Astrocyte (in vitro differentiated cells and primary cell): ENCODE measurements at regions not wholly inside any gene's neighbourhood (a gene's known extent, or its start where the extent isn't known, plus 50 kb on each side); places are given as distances from the start of the nearest gene placed in this dataset.

Experiments
- DNase-seq: peaks from one replicate; pipeline ENCODE4 v3.0.0-alpha.2; 2010; ENCODE audit warnings: low read depth
- FAIRE-seq: peaks from 2 replicates; lab custom pipeline; 2011; peaks lifted over from hg19 to GRCh38; lab: Jason Lieb, UNC
- H2AFZ ChIP-seq: 2 replicates; pipeline ENCODE4 v1.6.0; 2012; ENCODE audit warnings: low read depth, low read length, inconsistent platforms
- H3K27ac ChIP-seq: 2 replicates; pipeline ENCODE4 v1.5.1; 2011; ENCODE audit warnings: low read depth, low read length, inconsistent platforms
- H3K27me3 ChIP-seq: 2 replicates; pipeline ENCODE4 v1.6.0; 2011; ENCODE audit warnings: low read length, inconsistent platforms; ENCODE audit not compliant: insufficient read depth
- H3K36me3 ChIP-seq: 2 replicates; pipeline ENCODE4 v1.5.1; 2011; ENCODE audit warnings: low read length, inconsistent platforms; ENCODE audit not compliant: insufficient read depth
- H3K4me1 ChIP-seq: 2 replicates; pipeline ENCODE4 v1.5.1; 2011; ENCODE audit warnings: low read length, inconsistent platforms; ENCODE audit not compliant: insufficient read depth
- H3K4me2 ChIP-seq: 2 replicates; pipeline ENCODE4 v1.6.0; 2012; ENCODE audit warnings: low read length, inconsistent platforms
- H3K4me3 ChIP-seq: 2 replicates; pipeline ENCODE4 v1.5.1; 2011; ENCODE audit warnings: low read depth, mild to moderate bottlenecking, low read length, inconsistent platforms; ENCODE audit not compliant: insufficient read depth
- H3K79me2 ChIP-seq: 2 replicates; pipeline ENCODE4 v1.6.0; 2012; ENCODE audit warnings: mild to moderate bottlenecking, low read length, inconsistent platforms; ENCODE audit not compliant: insufficient read depth
- H3K9ac ChIP-seq: 2 replicates; pipeline ENCODE4 v1.6.0; 2012; ENCODE audit warnings: mild to moderate bottlenecking, low read length, inconsistent platforms
- H3K9me3 ChIP-seq: 2 replicates; pipeline ENCODE4 v1.5.1; 2012; ENCODE audit warnings: low read depth, mild to moderate bottlenecking, low read length, inconsistent platforms; ENCODE audit not compliant: insufficient read depth
- H4K20me1 ChIP-seq: 2 replicates; pipeline ENCODE4 v1.6.0; 2012; ENCODE audit warnings: low read length, inconsistent platforms; ENCODE audit not compliant: insufficient read depth
- H3K27ac Mint-ChIP-seq: one replicate; pipeline ENCODE4 v1.8.0; 2021; ENCODE audit warnings: mild to moderate bottlenecking, mixed read lengths; ENCODE audit not compliant: unreplicated experiment
- H3K27me3 Mint-ChIP-seq: one replicate; pipeline ENCODE4 v1.8.0; 2021; ENCODE audit warnings: low read depth, mixed read lengths; ENCODE audit not compliant: unreplicated experiment
- H3K36me3 Mint-ChIP-seq: one replicate; pipeline ENCODE4 v1.8.0; 2021; ENCODE audit warnings: low read depth, mixed read lengths; ENCODE audit not compliant: unreplicated experiment
- H3K4me1 Mint-ChIP-seq: one replicate; pipeline ENCODE4 v1.8.0; 2021; ENCODE audit warnings: low read depth, mixed read lengths; ENCODE audit not compliant: unreplicated experiment
- H3K4me3 Mint-ChIP-seq: one replicate; pipeline ENCODE4 v1.8.0; 2021; ENCODE audit warnings: mild to moderate bottlenecking, moderate library complexity, mixed read lengths; ENCODE audit not compliant: unreplicated experiment
- H3K9me3 Mint-ChIP-seq: one replicate; pipeline ENCODE4 v1.8.0; 2021; ENCODE audit warnings: mild to moderate bottlenecking, mixed read lengths; ENCODE audit not compliant: unreplicated experiment
- EZH2 ChIP-seq: IDR thresholded peaks from 2 replicates; pipeline ENCODE4 v1.6.1; 2012; ENCODE audit warnings: mild to moderate bottlenecking, low read length, inconsistent platforms; ENCODE audit not compliant: insufficient read depth
- TF ChIP-seq, protein P1 (sequence below): IDR thresholded peaks from 2 replicates; pipeline ENCODE4 v1.5.1; 2011; ENCODE audit warnings: low read depth, mild to moderate bottlenecking, inconsistent platforms, low read length, moderate library complexity; ENCODE audit not compliant: insufficient read depth

GRCh38 chr9:90469435-90469834, 173.2 kb downstream of the DIRAS2 start:
- H4K20me1 ChIP-seq: no peaks in the 10 kb centered on the region
- no peak overlapping the region for H3K4me3 ChIP-seq
- H3K36me3 ChIP-seq: no peaks in the 10 kb centered on the region
- no peaks in the 10 kb centered on the region for H3K4me1 ChIP-seq
- H3K27ac ChIP-seq: no peak overlapping the region
- H3K4me1 Mint-ChIP-seq: no peaks in the 10 kb centered on the region
- H3K27me3 Mint-ChIP-seq: no peaks in the 10 kb centered on the region
- H2AFZ ChIP-seq: no peak overlapping the region
- no peak overlapping the region for H3K4me3 Mint-ChIP-seq
- no peaks in the 10 kb centered on the region for H3K27me3 ChIP-seq
- no peaks in the 10 kb centered on the region for H3K9me3 ChIP-seq
- DNase-seq: no peak
- no peak for FAIRE-seq
- H3K36me3 Mint-ChIP-seq: no peaks in the 10 kb centered on the region
- H3K9ac ChIP-seq: no peak overlapping the region
- no peak for TF ChIP-seq EZH2
- TF ChIP-seq, protein P1, sequence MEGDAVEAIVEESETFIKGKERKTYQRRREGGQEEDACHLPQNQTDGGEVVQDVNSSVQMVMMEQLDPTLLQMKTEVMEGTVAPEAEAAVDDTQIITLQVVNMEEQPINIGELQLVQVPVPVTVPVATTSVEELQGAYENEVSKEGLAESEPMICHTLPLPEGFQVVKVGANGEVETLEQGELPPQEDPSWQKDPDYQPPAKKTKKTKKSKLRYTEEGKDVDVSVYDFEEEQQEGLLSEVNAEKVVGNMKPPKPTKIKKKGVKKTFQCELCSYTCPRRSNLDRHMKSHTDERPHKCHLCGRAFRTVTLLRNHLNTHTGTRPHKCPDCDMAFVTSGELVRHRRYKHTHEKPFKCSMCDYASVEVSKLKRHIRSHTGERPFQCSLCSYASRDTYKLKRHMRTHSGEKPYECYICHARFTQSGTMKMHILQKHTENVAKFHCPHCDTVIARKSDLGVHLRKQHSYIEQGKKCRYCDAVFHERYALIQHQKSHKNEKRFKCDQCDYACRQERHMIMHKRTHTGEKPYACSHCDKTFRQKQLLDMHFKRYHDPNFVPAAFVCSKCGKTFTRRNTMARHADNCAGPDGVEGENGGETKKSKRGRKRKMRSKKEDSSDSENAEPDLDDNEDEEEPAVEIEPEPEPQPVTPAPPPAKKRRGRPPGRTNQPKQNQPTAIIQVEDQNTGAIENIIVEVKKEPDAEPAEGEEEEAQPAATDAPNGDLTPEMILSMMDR: no peak
- H3K79me2 ChIP-seq: no peaks in the 10 kb centered on the region
- H3K9me3 Mint-ChIP-seq: no peaks in the 10 kb centered on the region
- H3K4me2 ChIP-seq: no peak overlapping the region
- no peak overlapping the region for H3K27ac Mint-ChIP-seq

DNA sequence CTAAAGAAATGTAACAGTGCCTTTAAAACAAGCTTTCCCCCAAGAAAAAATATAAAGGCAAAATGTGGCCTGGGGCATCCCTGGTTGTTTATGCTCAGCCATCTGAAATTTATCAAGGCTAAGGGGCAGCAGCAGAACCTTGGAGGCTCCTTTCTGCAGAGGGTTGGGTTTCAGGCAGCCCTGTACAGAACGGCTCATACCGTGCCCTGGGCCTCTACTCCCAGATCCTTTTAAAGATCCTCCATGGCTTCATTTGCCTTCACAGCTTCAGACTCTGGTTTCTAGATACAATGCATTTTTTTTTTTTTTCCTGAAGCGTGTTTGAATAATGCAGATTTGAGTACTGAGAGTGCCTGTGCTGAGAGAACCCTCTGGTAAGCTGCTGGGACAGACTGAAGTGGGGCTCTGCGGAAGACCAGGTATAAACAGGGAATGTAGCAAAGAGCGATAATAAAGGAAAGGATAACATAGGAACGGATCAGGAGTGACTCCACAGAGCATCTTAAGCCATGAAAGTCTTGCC, 172.7 kb downstream of the DIRAS2 start:
- no peak overlapping the region for H2AFZ ChIP-seq
- H3K4me2 ChIP-seq: no peak overlapping the region
- no peaks in the 10 kb centered on the region for H3K4me1 ChIP-seq
- no peaks in the 10 kb centered on the region for H3K79me2 ChIP-seq
- no peak overlapping the region for H3K27ac ChIP-seq
- H3K36me3 Mint-ChIP-seq: no peaks in the 10 kb centered on the region
- no peak overlapping the region for H3K27ac Mint-ChIP-seq
- no peaks in the 10 kb centered on the region for H3K9me3 ChIP-seq
- H3K9ac ChIP-seq: no peak overlapping the region
- H3K36me3 ChIP-seq: no peaks in the 10 kb centered on the region
- H3K9me3 Mint-ChIP-seq: no peaks in the 10 kb centered on the region
- H3K4me3 Mint-ChIP-seq: no peak overlapping the region
- H4K20me1 ChIP-seq: no peaks in the 10 kb centered on the region
- FAIRE-seq (no peak), DNase-seq (no peak)
- no peaks in the 10 kb centered on the region for H3K27me3 ChIP-seq
- no peaks in the 10 kb centered on the region for H3K27me3 Mint-ChIP-seq
- TF ChIP-seq EZH2: no peak
- TF ChIP-seq, protein P1: no peak
- no peak overlapping the region for H3K4me3 ChIP-seq
- H3K4me1 Mint-ChIP-seq: no peaks in the 10 kb centered on the region

DNA sequence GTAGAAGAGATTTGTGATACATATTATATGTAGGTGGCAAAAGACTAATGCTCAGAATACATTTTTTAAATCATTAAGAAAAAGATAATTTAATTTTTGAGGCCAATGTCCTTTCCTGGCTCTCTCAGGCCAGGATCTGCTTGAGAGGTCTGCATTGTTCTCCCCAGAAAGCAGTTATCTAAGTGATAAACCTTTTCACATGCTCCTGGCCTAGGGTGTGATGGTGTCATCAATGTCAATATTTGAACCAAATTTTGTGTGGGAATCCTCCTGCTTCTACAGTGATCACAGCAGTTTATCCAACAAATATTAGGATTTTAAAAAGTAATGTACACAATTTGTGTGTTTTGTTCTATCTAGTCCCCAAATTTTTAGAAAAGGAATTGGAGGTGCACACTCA, 166.6 kb downstream of the DIRAS2 start:
- H3K79me2 ChIP-seq: no peaks in the 10 kb centered on the region
- no peak overlapping the region for H3K4me3 ChIP-seq
- no peak overlapping the region for H3K27ac Mint-ChIP-seq
- no peak overlapping the region for H3K27ac ChIP-seq
- no peak for TF ChIP-seq EZH2
- TF ChIP-seq, protein P1: no peak
- H3K4me3 Mint-ChIP-seq: no peak overlapping the region
- DNase-seq: no peak
- no peaks in the 10 kb centered on the region for H3K27me3 ChIP-seq
- H3K36me3 Mint-ChIP-seq: no peaks in the 10 kb centered on the region
- H3K4me1 Mint-ChIP-seq: no peaks in the 10 kb centered on the region
- no peaks in the 10 kb centered on the region for H3K36me3 ChIP-seq
- H3K9me3 Mint-ChIP-seq: peaks cover 2% of the 10 kb centered on the region
- H2AFZ ChIP-seq: no peak overlapping the region
- peaks cover 2% of the 10 kb centered on the region for H3K27me3 Mint-ChIP-seq
- no peak overlapping the region for H3K9ac ChIP-seq
- no peaks in the 10 kb centered on the region for H3K4me1 ChIP-seq
- no peaks in the 10 kb centered on the region for H3K9me3 ChIP-seq
- no peak overlapping the region for H3K4me2 ChIP-seq
- FAIRE-seq: no peak
- H4K20me1 ChIP-seq: no peaks in the 10 kb centered on the region
